Neural crest cell (in vitro differentiated cells): ENCODE measurements at regions not wholly inside any gene's neighbourhood (a gene's known extent, or its start where the extent isn't known, plus 50 kb on each side); places are given as distances from the start of the nearest gene placed in this dataset.

Experiments
- DNase-seq: peaks from one replicate; pipeline ENCODE4 v3.0.0; 2021; ENCODE audit warnings: low read depth, mixed read lengths, low spot score
- H3K27ac Mint-ChIP-seq: one replicate; pipeline ENCODE4 v1.8.0; 2021; ENCODE audit warnings: mild to moderate bottlenecking, mixed read lengths; ENCODE audit not compliant: unreplicated experiment
- H3K27me3 Mint-ChIP-seq: 2 replicates; pipeline ENCODE4 v1.8.0; 2021; ENCODE audit warnings: low read depth, mild to moderate bottlenecking, mixed read lengths
- H3K36me3 Mint-ChIP-seq: 2 replicates; pipeline ENCODE4 v1.8.0; 2021; ENCODE audit warnings: low read depth, mild to moderate bottlenecking, mixed read lengths
- H3K4me1 Mint-ChIP-seq: 2 replicates; pipeline ENCODE4 v1.8.0; 2021; ENCODE audit warnings: mixed read lengths
- H3K4me3 Mint-ChIP-seq: one replicate; pipeline ENCODE4 v1.8.0; 2021; ENCODE audit warnings: mild to moderate bottlenecking, mixed read lengths
- H3K9me3 Mint-ChIP-seq: 2 replicates; pipeline ENCODE4 v1.8.0; 2021; ENCODE audit warnings: mixed read lengths
- TF ChIP-seq, protein P1 (sequence below): fragments of 200-600 bp; sonication (generic); conservative IDR thresholded peaks from 2 replicates; pipeline ENCODE4 v1.5.0; 2021; ENCODE audit warnings: antibody characterized with exemption, mild to moderate bottlenecking

DNA sequence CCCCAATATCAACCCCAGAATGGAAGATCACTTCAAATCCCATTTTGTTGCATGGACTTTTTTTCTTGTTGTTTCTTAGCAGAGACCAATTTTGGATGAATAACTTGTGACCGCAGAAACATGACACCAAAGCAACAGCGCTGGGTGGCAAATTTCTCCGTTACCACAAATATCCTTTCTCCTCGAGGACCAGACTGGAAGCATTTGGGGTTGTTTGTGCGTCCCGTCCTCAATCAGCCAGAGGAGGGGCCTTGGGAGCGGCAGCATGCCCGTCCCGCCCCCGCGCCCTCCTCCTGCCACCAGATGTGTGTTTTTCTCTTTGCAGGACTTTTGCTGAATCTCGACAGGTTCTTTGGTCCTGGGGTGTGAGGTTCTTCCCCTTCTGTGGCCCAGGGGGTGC lies 282.5 kb upstream of the FOXF1 start:
- TF ChIP-seq, protein P1, sequence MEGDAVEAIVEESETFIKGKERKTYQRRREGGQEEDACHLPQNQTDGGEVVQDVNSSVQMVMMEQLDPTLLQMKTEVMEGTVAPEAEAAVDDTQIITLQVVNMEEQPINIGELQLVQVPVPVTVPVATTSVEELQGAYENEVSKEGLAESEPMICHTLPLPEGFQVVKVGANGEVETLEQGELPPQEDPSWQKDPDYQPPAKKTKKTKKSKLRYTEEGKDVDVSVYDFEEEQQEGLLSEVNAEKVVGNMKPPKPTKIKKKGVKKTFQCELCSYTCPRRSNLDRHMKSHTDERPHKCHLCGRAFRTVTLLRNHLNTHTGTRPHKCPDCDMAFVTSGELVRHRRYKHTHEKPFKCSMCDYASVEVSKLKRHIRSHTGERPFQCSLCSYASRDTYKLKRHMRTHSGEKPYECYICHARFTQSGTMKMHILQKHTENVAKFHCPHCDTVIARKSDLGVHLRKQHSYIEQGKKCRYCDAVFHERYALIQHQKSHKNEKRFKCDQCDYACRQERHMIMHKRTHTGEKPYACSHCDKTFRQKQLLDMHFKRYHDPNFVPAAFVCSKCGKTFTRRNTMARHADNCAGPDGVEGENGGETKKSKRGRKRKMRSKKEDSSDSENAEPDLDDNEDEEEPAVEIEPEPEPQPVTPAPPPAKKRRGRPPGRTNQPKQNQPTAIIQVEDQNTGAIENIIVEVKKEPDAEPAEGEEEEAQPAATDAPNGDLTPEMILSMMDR = no peak
- Mint-ChIP-seq H3K27me3 (peaks cover 47% of the 10 kb centered on the region), H3K9me3 (peaks cover under 1% of the 10 kb centered on the region), H3K4me3 (no peak overlapping the region), H3K4me1 (peaks cover 8% of the 10 kb centered on the region), H3K36me3 (peaks cover under 1% of the 10 kb centered on the region), H3K27ac (no peak overlapping the region)
- no peak for DNase-seq

DNA sequence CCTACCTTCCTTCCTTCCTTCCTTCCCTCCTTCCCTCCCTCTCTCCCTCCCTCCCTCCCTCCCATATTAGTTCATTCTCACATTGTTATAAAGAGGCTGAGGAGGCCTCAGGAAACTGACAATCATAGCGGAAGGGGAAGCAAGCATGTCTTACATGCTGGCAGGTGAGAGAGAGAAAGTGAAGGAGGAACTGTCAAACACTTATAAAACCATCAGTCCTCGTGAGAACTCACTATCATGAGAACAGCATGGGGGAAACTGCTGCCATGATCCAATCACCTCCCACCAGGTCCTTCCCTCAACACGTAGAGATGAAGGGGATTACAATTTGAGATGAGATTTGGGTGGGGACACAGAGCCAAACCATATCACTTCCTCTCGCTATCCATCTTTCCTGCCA lies 281.6 kb upstream of the FOXF1 start:
- Mint-ChIP-seq H3K36me3 (peaks cover 3% of the 10 kb centered on the region), H3K4me3 (no peak overlapping the region), H3K27me3 (peaks cover 37% of the 10 kb centered on the region), H3K27ac (no peak overlapping the region), H3K4me1 (no peaks in the 10 kb centered on the region), H3K9me3 (peaks cover 3% of the 10 kb centered on the region)
- TF ChIP-seq, protein P1 = no peak
- no peak for DNase-seq

DNA sequence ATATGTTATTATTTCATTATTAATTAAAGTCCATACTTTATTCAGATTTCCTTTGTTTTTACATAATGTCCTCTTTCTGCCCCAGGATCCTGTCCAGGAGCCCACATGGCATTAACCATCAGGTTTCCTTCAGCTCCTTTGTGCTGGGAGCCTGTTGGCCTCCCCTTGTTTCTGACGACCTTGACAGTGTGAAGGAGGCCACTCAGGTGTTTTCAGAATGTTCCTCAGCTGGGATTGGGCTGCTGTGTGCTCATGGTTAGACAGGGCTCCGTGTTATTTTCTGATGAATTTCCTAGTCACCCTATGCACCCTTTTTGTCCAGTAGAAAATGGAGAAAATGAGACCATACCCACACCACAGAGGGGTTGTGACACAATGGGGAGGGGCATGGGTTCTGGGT lies 281.0 kb upstream of the FOXF1 start:
- H3K4me1 Mint-ChIP-seq = no peaks in the 10 kb centered on the region
- peaks cover 36% of the 10 kb centered on the region for H3K27me3 Mint-ChIP-seq

DNA sequence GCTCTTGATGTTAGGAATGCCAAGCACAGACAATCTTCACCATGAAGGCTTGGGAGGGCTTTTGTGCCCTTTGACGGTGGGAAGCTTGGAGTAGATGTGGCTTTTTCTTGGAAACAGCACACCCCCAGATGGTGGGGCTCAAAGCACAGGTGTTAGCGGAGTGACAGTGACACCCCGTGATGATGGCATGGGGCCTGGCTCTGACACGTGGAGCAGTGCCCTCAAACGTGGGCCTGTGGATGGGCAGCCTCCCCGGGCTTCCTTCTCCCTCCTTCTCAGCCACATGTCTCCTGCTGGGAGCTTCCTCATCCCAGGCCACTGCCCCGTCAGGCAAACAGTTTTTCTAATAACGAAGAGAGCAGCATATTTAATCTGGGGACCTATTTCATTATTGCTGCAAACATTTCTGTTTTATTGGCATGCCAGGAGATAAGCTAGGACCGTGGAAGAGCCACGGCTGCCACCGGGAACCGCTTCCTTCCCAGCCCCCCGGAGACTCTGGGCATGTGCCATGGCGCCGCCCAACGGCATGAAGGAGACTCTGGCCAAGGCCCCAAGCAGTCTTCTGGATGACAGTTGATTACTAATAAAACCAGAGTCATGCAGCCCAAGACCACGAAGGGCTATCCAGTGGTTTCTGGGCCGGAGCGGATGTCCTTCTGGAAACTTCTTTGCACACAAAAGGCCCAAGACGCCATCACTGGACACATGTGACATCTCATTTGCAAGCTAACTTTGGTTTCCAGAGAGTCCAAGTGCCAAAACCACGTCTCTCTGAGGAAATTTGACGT lies 280.3 kb upstream of the FOXF1 start:
- Mint-ChIP-seq H3K27me3 (peaks cover 36% of the 10 kb centered on the region), H3K27ac (no peak overlapping the region), H3K4me3 (no peak overlapping the region), H3K9me3 (peaks cover 3% of the 10 kb centered on the region), H3K4me1 (no peaks in the 10 kb centered on the region), H3K36me3 (peaks cover 3% of the 10 kb centered on the region)
- TF ChIP-seq, protein P1 = no peak
- DNase-seq = no peak

More for the DNA sequence above, 281.0 kb upstream of the FOXF1 start:
- peaks cover 3% of the 10 kb centered on the region for H3K36me3 Mint-ChIP-seq
- H3K9me3 Mint-ChIP-seq = peaks cover 3% of the 10 kb centered on the region
- H3K27ac Mint-ChIP-seq = no peak overlapping the region
- TF ChIP-seq, protein P1 = no peak
- no peak for DNase-seq
- H3K4me3 Mint-ChIP-seq = no peak overlapping the region

DNA sequence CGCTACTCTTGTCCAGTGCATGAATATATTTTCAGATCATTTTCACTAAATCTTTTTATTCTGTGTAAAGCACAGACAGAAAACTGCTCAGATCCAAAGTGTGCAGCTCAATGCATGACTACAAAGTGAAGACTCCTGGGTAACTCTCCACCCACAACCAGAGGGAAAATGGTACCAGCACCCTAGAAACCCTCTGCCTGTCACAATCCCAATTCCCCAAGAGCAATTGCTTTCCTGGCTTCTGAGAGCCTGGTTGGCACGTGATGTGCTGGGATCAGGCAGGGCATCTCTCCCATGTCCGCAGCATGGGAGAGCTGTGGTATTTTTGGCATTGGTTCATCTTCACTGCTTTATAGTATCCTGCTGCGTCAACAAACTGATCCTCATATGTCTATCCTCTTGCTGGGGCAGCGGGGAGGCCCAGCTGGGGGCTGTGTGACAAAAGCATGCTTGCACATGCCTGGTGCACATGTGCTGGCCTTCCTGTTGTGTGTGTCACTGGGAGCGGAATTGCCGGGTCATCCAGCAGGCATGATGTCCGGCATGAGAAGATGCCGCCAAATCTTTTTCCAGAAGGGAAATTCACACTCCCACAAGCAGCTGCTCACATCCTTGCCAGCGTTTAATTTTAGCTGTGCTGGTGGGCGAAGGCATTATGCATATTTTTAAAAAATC lies 278.9 kb upstream of the FOXF1 start:
- Mint-ChIP-seq H3K27me3 (peaks cover 31% of the 10 kb centered on the region), H3K36me3 (peaks cover 3% of the 10 kb centered on the region), H3K4me3 (no peak overlapping the region), H3K4me1 (no peaks in the 10 kb centered on the region), H3K9me3 (peaks cover 3% of the 10 kb centered on the region), H3K27ac (no peak overlapping the region)
- TF ChIP-seq, protein P1 = no peak
- DNase-seq = no peak
